OCI-LY1 (cell line): ENCODE measurements at regions not wholly inside any gene's neighbourhood (a gene's known extent, or its start where the extent isn't known, plus 50 kb on each side); places are given as distances from the start of the nearest gene placed in this dataset.

ENCODE experiments used
- H2AFZ ChIP-seq: fragments of 200-600 bp; sonication (generic), shearing (Covaris generic); 2 replicates; pipeline ENCODE4 v1.6.0; 2014; ENCODE audit warnings: antibody characterized with exemption, mild to moderate bottlenecking, low read length
- H3F3A ChIP-seq: fragments of 200-600 bp; sonication (generic), shearing (Covaris generic); 2 replicates; pipeline ENCODE4 v1.6.0; 2014; ENCODE audit warnings: mild to moderate bottlenecking, antibody characterized with exemption, low read length, moderate library complexity; ENCODE audit not compliant: insufficient read depth
- H3K27ac ChIP-seq: fragments of 200-600 bp; sonication (generic); 2 replicates; pipeline ENCODE4 v1.5.1; 2014; ENCODE audit warnings: low read length, mixed run types, mild to moderate bottlenecking, low read depth; ENCODE audit not compliant: poor library complexity, severe bottlenecking
- H3K27me3 ChIP-seq: fragments of 200-600 bp; sonication (generic); 2 replicates; pipeline ENCODE4 v1.6.0; 2014; ENCODE audit warnings: antibody characterized with exemption, mild to moderate bottlenecking, low read length, moderate library complexity; ENCODE audit not compliant: insufficient read depth
- H3K36me3 ChIP-seq: fragments of 200-600 bp; sonication (generic); 2 replicates; pipeline ENCODE4 v1.6.1; 2014; ENCODE audit warnings: mild to moderate bottlenecking, antibody characterized with exemption, low read length, moderate library complexity, mixed read lengths; ENCODE audit not compliant: insufficient read depth
- H3K4me1 ChIP-seq: fragments of 200-600 bp; sonication (generic); 2 replicates; pipeline ENCODE4 v1.5.1; 2014; ENCODE audit warnings: mild to moderate bottlenecking, low read length, moderate library complexity; ENCODE audit not compliant: insufficient read depth, severe bottlenecking
- H3K4me2 ChIP-seq: fragments of 200-600 bp; sonication (generic), shearing (Covaris generic); 2 replicates; pipeline ENCODE4 v1.6.1; 2014; ENCODE audit warnings: low read length
- H3K4me3 ChIP-seq: fragments of 200-600 bp; sonication (generic); 2 replicates; pipeline ENCODE4 v1.5.1; 2014; ENCODE audit warnings: low read length, low read depth, mild to moderate bottlenecking, mixed read lengths; ENCODE audit not compliant: poor library complexity, severe bottlenecking
- H3K79me2 ChIP-seq: fragments of 200-600 bp; shearing (Covaris generic); 2 replicates; pipeline ENCODE4 v1.6.1; 2016; ENCODE audit warnings: mixed run types, low read length, mixed read lengths; ENCODE audit not compliant: insufficient read depth
- H3K9ac ChIP-seq: fragments of 200-600 bp; sonication (generic), shearing (Covaris generic); 2 replicates; pipeline ENCODE4 v1.6.1; 2014; ENCODE audit warnings: mild to moderate bottlenecking, low read length, mixed read lengths
- H3K9me2 ChIP-seq: fragments of 200-600 bp; sonication (generic), shearing (Covaris generic); 2 replicates; pipeline ENCODE4 v1.6.1; 2014; ENCODE audit warnings: low read depth, mild to moderate bottlenecking, low read length, mixed read lengths
- H3K9me3 ChIP-seq: fragments of 200-600 bp; shearing (Covaris generic); 2 replicates; pipeline ENCODE4 v1.6.1; 2014; ENCODE audit warnings: low read length, mixed read lengths
- H4K20me1 ChIP-seq: fragments of 200-600 bp; sonication (generic), shearing (Covaris generic); 2 replicates; pipeline ENCODE4 v1.6.0; 2016; ENCODE audit warnings: mild to moderate bottlenecking, low read length; ENCODE audit not compliant: insufficient read depth
- CTCF ChIP-seq: fragments of 200-600 bp; sonication (generic), shearing (Covaris generic); IDR thresholded peaks from 2 replicates; pipeline ENCODE4 v1.5.1; 2017; ENCODE audit warnings: mild to moderate bottlenecking, antibody characterized with exemption, low read length, moderate library complexity, mixed read lengths
- EZH2 ChIP-seq: fragments of 200-600 bp; sonication (generic), shearing (Covaris generic); IDR thresholded peaks from 2 replicates; pipeline ENCODE4 v1.8.0; 2017; ENCODE audit warnings: borderline replicate concordance, mixed run types, mild to moderate bottlenecking, antibody characterized with exemption, low read length, moderate library complexity, mixed read lengths

- TF ChIP-seq CTCF (no peak), EZH2 (no peak)
- Histone ChIP-seq H3K4me3 (no peak overlapping the region), H4K20me1 (no peaks in the 10 kb centered on the region), H3K27me3 (no peaks in the 10 kb centered on the region), H3K9me2 (no peaks in the 10 kb centered on the region), H3K79me2 (no peaks in the 10 kb centered on the region), H3F3A (no peaks in the 10 kb centered on the region), H3K27ac (no peak overlapping the region), H3K36me3 (no peaks in the 10 kb centered on the region), H3K9ac (no peak overlapping the region), H3K9me3 (no peaks in the 10 kb centered on the region), H3K4me1 (no peaks in the 10 kb centered on the region), H3K4me2 (no peak overlapping the region), H2AFZ (no peak overlapping the region)
Observed at GRCh38 chr1:95614197-95614596, 380.2 kb downstream of the RWDD3 start.

GRCh38 chr1:95615421-95615820 is 381.4 kb downstream of the RWDD3 start:
- Histone ChIP-seq H3K4me3 (no peak overlapping the region), H3K9me3 (no peaks in the 10 kb centered on the region), H4K20me1 (no peaks in the 10 kb centered on the region), H3K9me2 (no peaks in the 10 kb centered on the region), H3K36me3 (no peaks in the 10 kb centered on the region), H3K4me1 (no peaks in the 10 kb centered on the region), H3K4me2 (no peak overlapping the region), H3K79me2 (no peaks in the 10 kb centered on the region), H3K9ac (no peak overlapping the region), H3F3A (no peaks in the 10 kb centered on the region), H2AFZ (no peak overlapping the region), H3K27me3 (no peaks in the 10 kb centered on the region), H3K27ac (no peak overlapping the region)
- TF ChIP-seq CTCF = no peak
- TF ChIP-seq EZH2 = no peak

GRCh38 chr1:95620076-95620475 is 386.1 kb downstream of the RWDD3 start:
- Histone ChIP-seq H3K4me3 (no peak overlapping the region), H3K79me2 (no peaks in the 10 kb centered on the region), H4K20me1 (no peaks in the 10 kb centered on the region), H3F3A (no peaks in the 10 kb centered on the region), H3K9me2 (no peaks in the 10 kb centered on the region), H3K36me3 (no peaks in the 10 kb centered on the region), H3K4me1 (no peaks in the 10 kb centered on the region), H3K9ac (no peak overlapping the region), H3K9me3 (no peaks in the 10 kb centered on the region), H2AFZ (no peak overlapping the region), H3K27me3 (no peaks in the 10 kb centered on the region), H3K4me2 (no peak overlapping the region), H3K27ac (no peak overlapping the region)
- TF ChIP-seq EZH2 = no peak
- TF ChIP-seq CTCF = no peak
